ENCODE measurements at regions not wholly inside any gene's neighbourhood (a gene's known extent, or its start where the extent isn't known, plus 50 kb on each side); places are given as distances from the start of the nearest gene placed in this dataset.
"Not testable (repeated sequence)": the region's sequence is repeated elsewhere in the genome, so short reads cannot be mapped to it uniquely, and the experiment has no call there.

DNA sequence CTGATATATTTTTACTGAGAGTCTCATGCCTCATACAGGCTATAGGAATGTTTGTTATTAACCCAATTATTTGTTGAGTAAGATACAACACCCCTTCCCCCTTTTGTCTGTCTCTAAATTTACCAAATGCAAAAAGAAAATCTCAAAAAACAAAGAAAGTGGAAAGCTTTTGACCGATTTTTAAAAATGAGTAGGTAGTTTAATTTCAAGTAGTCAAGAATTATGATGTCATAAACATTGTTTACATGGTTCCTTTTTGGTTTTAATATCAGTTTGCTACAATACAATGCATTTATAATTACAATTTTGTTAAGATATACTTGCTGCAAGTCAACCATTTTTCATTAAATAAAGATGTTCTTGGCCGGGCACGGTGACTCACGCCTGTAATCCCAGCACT lies 84.7 kb upstream of the HMGA2 start:
- H3K4me3 ChIP-seq, result no peak overlapping the region
- intact Hi-C loops (cut with DNase I), result no loop called here
- TF ChIP-seq, protein P1, sequence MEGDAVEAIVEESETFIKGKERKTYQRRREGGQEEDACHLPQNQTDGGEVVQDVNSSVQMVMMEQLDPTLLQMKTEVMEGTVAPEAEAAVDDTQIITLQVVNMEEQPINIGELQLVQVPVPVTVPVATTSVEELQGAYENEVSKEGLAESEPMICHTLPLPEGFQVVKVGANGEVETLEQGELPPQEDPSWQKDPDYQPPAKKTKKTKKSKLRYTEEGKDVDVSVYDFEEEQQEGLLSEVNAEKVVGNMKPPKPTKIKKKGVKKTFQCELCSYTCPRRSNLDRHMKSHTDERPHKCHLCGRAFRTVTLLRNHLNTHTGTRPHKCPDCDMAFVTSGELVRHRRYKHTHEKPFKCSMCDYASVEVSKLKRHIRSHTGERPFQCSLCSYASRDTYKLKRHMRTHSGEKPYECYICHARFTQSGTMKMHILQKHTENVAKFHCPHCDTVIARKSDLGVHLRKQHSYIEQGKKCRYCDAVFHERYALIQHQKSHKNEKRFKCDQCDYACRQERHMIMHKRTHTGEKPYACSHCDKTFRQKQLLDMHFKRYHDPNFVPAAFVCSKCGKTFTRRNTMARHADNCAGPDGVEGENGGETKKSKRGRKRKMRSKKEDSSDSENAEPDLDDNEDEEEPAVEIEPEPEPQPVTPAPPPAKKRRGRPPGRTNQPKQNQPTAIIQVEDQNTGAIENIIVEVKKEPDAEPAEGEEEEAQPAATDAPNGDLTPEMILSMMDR (IDR thresholded peaks at IDR 0.05), result no peak
- H3K27me3 ChIP-seq, result peaks cover 13% of the 10 kb centered on the region
- no peaks in the 10 kb centered on the region for H3K36me3 ChIP-seq
- no peaks in the 10 kb centered on the region for H3K9me3 ChIP-seq
- no peak overlapping the region for H3K27ac ChIP-seq
- no peaks in the 10 kb centered on the region for H3K4me1 ChIP-seq
- no peak overlapping the region for H3K9ac ChIP-seq (ENCODE audit: low read depth in 2 of 2, low read length in 2 of 2)
- DNase-seq, result no peak

GRCh38 chr12:65740506-65740872 lies 83.8 kb upstream of the HMGA2 start:
- Histone ChIP-seq H3K9ac (ENCODE audit: low read depth in 2 of 2, low read length in 2 of 2) (no peak overlapping the region), H3K27me3 (peaks cover 13% of the 10 kb centered on the region), H3K27ac (no peak overlapping the region), H3K4me1 (no peaks in the 10 kb centered on the region), H3K9me3 (no peaks in the 10 kb centered on the region), H3K36me3 (no peaks in the 10 kb centered on the region), H3K4me3 (peak overlapping the region; percentile 63)
- intact Hi-C loops (cut with DNase I), result no loop called here
- DNase-seq, result no peak
- TF ChIP-seq, protein P1 (IDR thresholded peaks at IDR 0.05), result no peak

DNA sequence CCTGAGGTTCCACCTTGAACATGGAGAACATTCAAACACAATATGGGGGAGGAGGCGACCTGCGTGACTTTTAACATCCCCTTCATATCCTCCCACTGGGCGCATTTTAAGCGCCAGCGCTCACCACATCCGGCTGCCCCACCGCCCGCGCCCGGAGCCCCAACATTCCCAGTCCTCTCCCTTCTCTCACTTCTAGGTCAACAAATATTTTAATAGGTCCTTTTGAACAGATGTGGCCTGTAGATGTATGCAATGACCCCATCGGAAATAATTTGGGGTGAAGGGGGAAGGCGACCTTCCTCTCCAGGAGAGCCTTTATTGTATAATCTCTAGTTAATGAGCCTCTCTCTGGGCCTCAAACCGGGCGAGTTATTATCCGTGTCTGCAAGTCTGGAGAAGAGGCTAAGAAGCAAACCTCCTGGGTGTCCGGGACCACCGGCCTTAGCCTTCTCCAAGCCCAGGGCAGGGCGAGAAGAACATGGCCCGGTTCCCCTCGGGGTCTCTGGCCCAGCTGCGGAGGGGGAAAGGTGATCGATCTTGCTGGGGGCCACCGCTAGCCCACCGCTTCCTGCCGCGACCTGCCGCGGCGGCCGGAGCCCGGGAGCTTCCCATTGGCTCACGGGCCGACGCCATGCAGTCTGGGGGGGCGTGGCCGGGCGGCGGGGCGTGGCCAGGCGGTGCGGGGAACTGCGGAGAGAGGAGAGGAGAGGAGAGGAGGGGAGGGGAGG lies 83.2 kb upstream of the HMGA2 start:
- Histone ChIP-seq H3K4me1 (no peaks in the 10 kb centered on the region), H3K36me3 (no peaks in the 10 kb centered on the region), H3K4me3 (peak overlapping the region; percentile 63), H3K9me3 (no peaks in the 10 kb centered on the region), H3K9ac (ENCODE audit: low read depth in 2 of 2, low read length in 2 of 2) (peak overlapping the region in 1 of 2 donors; percentile 28), H3K27ac (no peak overlapping the region), H3K27me3 (peaks cover 13% of the 10 kb centered on the region)
- intact Hi-C loops (cut with DNase I), result no loop called here
- TF ChIP-seq, protein P1 (IDR thresholded peaks at IDR 0.05), result no peak
- DNase-seq, result peak; percentile 90

DNA sequence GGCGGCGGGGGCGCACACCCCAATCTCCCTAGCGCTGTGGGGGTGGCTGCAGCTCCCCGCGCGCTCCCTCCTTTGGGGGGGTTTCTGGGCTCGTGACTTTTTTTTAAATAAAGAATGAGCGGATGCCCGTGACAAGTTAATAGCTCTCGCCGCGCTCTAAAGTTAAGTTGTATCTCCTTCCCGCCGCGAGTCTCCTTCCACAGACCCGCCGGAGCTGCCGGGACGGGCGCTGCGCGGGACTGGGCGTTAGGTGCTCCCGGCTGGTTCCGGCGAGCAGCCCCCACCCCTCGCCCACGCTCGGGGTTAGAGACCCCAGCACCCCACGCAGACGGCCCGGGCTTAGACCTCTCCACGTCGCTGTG lies 82.6 kb upstream of the HMGA2 start:
- H3K27ac ChIP-seq, result no peak overlapping the region
- H3K4me3 ChIP-seq, result peak overlapping the region; percentile 63
- intact Hi-C loops (cut with DNase I), result no loop called here
- no peaks in the 10 kb centered on the region for H3K4me1 ChIP-seq
- no peaks in the 10 kb centered on the region for H3K36me3 ChIP-seq
- TF ChIP-seq, protein P1 (IDR thresholded peaks at IDR 0.05), result no peak
- DNase-seq, result no peak
- no peaks in the 10 kb centered on the region for H3K9me3 ChIP-seq
- peak overlapping the region in 1 of 2 donors; percentile 24 for H3K9ac ChIP-seq (ENCODE audit: low read depth in 2 of 2, low read length in 2 of 2)
- H3K27me3 ChIP-seq, result peaks cover 13% of the 10 kb centered on the region

- H3K4me1 ChIP-seq, result no peaks in the 10 kb centered on the region
- peak overlapping the region; percentile 63 for H3K4me3 ChIP-seq
- DNase-seq, result no peak
- TF ChIP-seq, protein P1 (IDR thresholded peaks at IDR 0.05), result no peak
- H3K9ac ChIP-seq (ENCODE audit: low read depth in 2 of 2, low read length in 2 of 2), result no peak overlapping the region
- intact Hi-C loops (cut with DNase I), result no loop called here
- H3K36me3 ChIP-seq, result no peaks in the 10 kb centered on the region
- no peak overlapping the region for H3K27ac ChIP-seq
- peaks cover 13% of the 10 kb centered on the region for H3K27me3 ChIP-seq
- no peaks in the 10 kb centered on the region for H3K9me3 ChIP-seq
Observed at GRCh38 chr12:65742018-65743010, 82.0 kb upstream of the HMGA2 start.

- H3K9me3 ChIP-seq; H3K4me3 ChIP-seq; intact Hi-C loops (cut with DNase I); H3K27ac ChIP-seq; DNase-seq; H3K4me1 ChIP-seq; H3K9ac ChIP-seq (ENCODE audit: low read depth in 2 of 2, low read length in 2 of 2); H3K36me3 ChIP-seq: not testable (repeated sequence)
- H3K27me3 ChIP-seq, result peaks cover 13% of the 10 kb centered on the region
Observed at GRCh38 chr12:65744236-65744840, 79.9 kb upstream of the HMGA2 start.
